GM19455 (cell line): ENCODE measurements at regions not wholly inside any gene's neighbourhood (a gene's known extent, or its start where the extent isn't known, plus 50 kb on each side); places are given as distances from the start of the nearest gene placed in this dataset.
"Not testable (repeated sequence)": the region's sequence is repeated elsewhere in the genome, so short reads cannot be mapped to it uniquely, and the experiment has no call there.

ENCODE experiments used
- ATAC-seq: cut with Tn5 transposase; IDR thresholded peaks from one replicate; pipeline ENCODE4 v1.9.1; 2021; ENCODE audit not compliant: unreplicated experiment

GRCh38 chr7:6937746-6938145, 111.7 kb upstream of the CCZ1B start:
- ATAC-seq: not testable (repeated sequence)

- ATAC-seq: not testable (repeated sequence)
Observed at GRCh38 chr7:6938284-6938683, 112.2 kb upstream of the CCZ1B start.

GRCh38 chr7:6939126-6939525, 113.1 kb upstream of the CCZ1B start:
- ATAC-seq: not testable (repeated sequence)

- not testable (repeated sequence) for ATAC-seq
Observed at GRCh38 chr7:6939896-6940295, 113.8 kb upstream of the CCZ1B start.

GRCh38 chr7:6946873-6947272, 120.8 kb upstream of the CCZ1B start:
- not testable (repeated sequence) for ATAC-seq

- ATAC-seq: not testable (repeated sequence)
Observed at GRCh38 chr7:6950231-6950630, 124.2 kb upstream of the CCZ1B start.

- not testable (repeated sequence) for ATAC-seq
Observed at GRCh38 chr7:6951553-6951952, 125.5 kb upstream of the CCZ1B start.

GRCh38 chr7:6953138-6953797, 127.2 kb upstream of the CCZ1B start:
- not testable (repeated sequence) for ATAC-seq

GRCh38 chr7:6953798-6954181, 127.7 kb upstream of the CCZ1B start:
- not testable (repeated sequence) for ATAC-seq

GRCh38 chr7:6955385-6955784, 129.3 kb upstream of the CCZ1B start:
- not testable (repeated sequence) for ATAC-seq

GRCh38 chr7:6955990-6956566, 130.0 kb upstream of the CCZ1B start:
- ATAC-seq: not testable (repeated sequence)

GRCh38 chr7:6958371-6958770, 132.3 kb upstream of the CCZ1B start:
- not testable (repeated sequence) for ATAC-seq

GRCh38 chr7:6959942-6960341, 133.9 kb upstream of the CCZ1B start:
- ATAC-seq: not testable (repeated sequence)

- not testable (repeated sequence) for ATAC-seq
Observed at GRCh38 chr7:6962871-6963270, 136.8 kb upstream of the CCZ1B start.

- ATAC-seq: not testable (repeated sequence)
Observed at GRCh38 chr7:6965051-6965450, 139.0 kb upstream of the CCZ1B start.

- ATAC-seq: not testable (repeated sequence)
Observed at GRCh38 chr7:6970180-6970579, 144.1 kb upstream of the CCZ1B start.

- not testable (repeated sequence) for ATAC-seq
Observed at GRCh38 chr7:6974876-6975275, 148.8 kb upstream of the CCZ1B start.

- ATAC-seq: not testable (repeated sequence)
Observed at GRCh38 chr7:6975346-6975745, 149.3 kb upstream of the CCZ1B start.

- not testable (repeated sequence) for ATAC-seq
Observed at GRCh38 chr7:6977368-6977767, 151.3 kb upstream of the CCZ1B start.

- not testable (repeated sequence) for ATAC-seq
Observed at GRCh38 chr7:6978326-6978725, 152.3 kb upstream of the CCZ1B start.

GRCh38 chr7:6979456-6979855, 153.4 kb upstream of the CCZ1B start:
- not testable (repeated sequence) for ATAC-seq

- not testable (repeated sequence) for ATAC-seq
Observed at GRCh38 chr7:6982375-6982774, 156.3 kb upstream of the CCZ1B start.

- ATAC-seq: not testable (repeated sequence)
Observed at GRCh38 chr7:6986892-6987291, 160.8 kb upstream of the CCZ1B start.
